Panc1 (cell line): ENCODE measurements at regions not wholly inside any gene's neighbourhood (a gene's known extent, or its start where the extent isn't known, plus 50 kb on each side); places are given as distances from the start of the nearest gene placed in this dataset.

ENCODE experiments used
- ATAC-seq: fragments of 200-7000 bp; cut with Tn5 transposase; 2 replicates; pipeline ENCODE4 v1.9.1; 2020; ENCODE audit warnings: mild to moderate bottlenecking, moderate library complexity
- BruUV-seq: library from RNA; stranded (reverse); fragments of 400-500 nt; replicated peaks from 2 replicates; lab custom pipeline; 2021; lab: Mats Ljungman, UMichigan
- CTCF ChIA-PET: fragments of 300-600 bp; sonication (Branson Sonifier 250); formaldehyde crosslinking; loops from one replicate; lab custom pipeline; 2022; ENCODE audit warnings: antibody characterized with exemption; lab: Charles Lee
- POLR2A ChIA-PET: fragments of 300-600 bp; sonication (Branson Sonifier 250); formaldehyde crosslinking; loops from one replicate; lab custom pipeline; 2022; ENCODE audit warnings: antibody characterized with exemption; lab: Charles Lee
- DNase-seq: peaks from one replicate; pipeline ENCODE4 v3.0.0-alpha.2; 2010; ENCODE audit warnings: low read depth, low spot score
- H3K27ac ChIP-seq: 2 replicates; pipeline ENCODE4 v1.5.1; 2011; ENCODE audit warnings: mild to moderate bottlenecking, low read length, inconsistent platforms
- H3K27me3 ChIP-seq: fragments of 200-500 bp; sonication (Bioruptor generic); 2 replicates; pipeline ENCODE4 v1.6.0; 2014; ENCODE audit warnings: low read length, inconsistent platforms; ENCODE audit not compliant: control insufficient read depth, insufficient read depth
- H3K36me3 ChIP-seq: fragments of 200-500 bp; sonication (Bioruptor generic); 2 replicates; pipeline ENCODE4 v1.5.1; 2014; ENCODE audit warnings: inconsistent platforms, mild to moderate bottlenecking, low read length, moderate library complexity; ENCODE audit not compliant: control insufficient read depth, insufficient read depth
- H3K4me1 ChIP-seq: 2 replicates; pipeline ENCODE4 v1.5.1; 2011; ENCODE audit warnings: inconsistent platforms, mild to moderate bottlenecking, low read length, moderate library complexity; ENCODE audit not compliant: control insufficient read depth, insufficient read depth
- H3K4me3 ChIP-seq, 2 experiments: 2 replicates each; pipeline ENCODE4 v1.5.1; 2011 to 2012; ENCODE audit warnings: low read depth in 2 of 2, low read length in 2 of 2, mild to moderate bottlenecking in 2 of 2, inconsistent platforms in 1 of 2, moderate library complexity in 1 of 2
- H3K9me3 ChIP-seq: fragments of 200-500 bp; sonication (Bioruptor generic); 2 replicates; pipeline ENCODE4 v1.5.1; 2014; ENCODE audit warnings: low read depth, mild to moderate bottlenecking, inconsistent platforms, low read length, moderate library complexity; ENCODE audit not compliant: control insufficient read depth, insufficient read depth
- CTCF ChIP-seq: fragments of 450-650 bp; IDR thresholded peaks from 2 replicates; pipeline ENCODE4 v1.5.1; 2017; ENCODE audit warnings: mild to moderate bottlenecking
- POLR2AphosphoS5 ChIP-seq: IDR thresholded peaks from 2 replicates; pipeline ENCODE4 v1.6.1; 2012; ENCODE audit warnings: mild to moderate bottlenecking, low read depth, low read length, moderate library complexity
- REST ChIP-seq, 2 experiments: IDR thresholded peaks; 2 replicates each; pipeline ENCODE4 v1.6.1; 2011 to 2012; ENCODE audit warnings: low read depth in 2 of 2, control low read depth in 1 of 2, low read length in 1 of 2, mild to moderate bottlenecking in 1 of 2, moderate library complexity in 1 of 2; ENCODE audit not compliant: insufficient read depth in 1 of 2
- SIN3A ChIP-seq: IDR thresholded peaks from 2 replicates; pipeline ENCODE4 v1.6.1; 2012; ENCODE audit warnings: low read depth, mild to moderate bottlenecking, low read length, moderate library complexity, borderline replicate concordance; ENCODE audit not compliant: insufficient read depth
- TCF7L2 ChIP-seq: IDR thresholded peaks from 2 replicates; pipeline ENCODE4 v1.6.1; 2011; ENCODE audit warnings: mild to moderate bottlenecking, low read depth, low read length, inconsistent platforms
- in situ Hi-C: cut with HindIII; loops from 2 replicates; pipeline ENCODE4 v1.10.0; 2016; ENCODE audit warnings: low sequenced_read_pairs, low pct_unique_long_range_greater_than_20kb
- intact Hi-C: fragments of 100-400 bp; cut with micrococcal nuclease; formaldehyde crosslinking; loops from one replicate; pipeline ENCODE4 v1.10.0; 2022; ENCODE audit not compliant: unreplicated experiment

GRCh38 chr3:67082533-67083024 is 84.5 kb downstream of the KBTBD8 start:
- CTCF ChIA-PET: no interaction called here
- POLR2A ChIA-PET: no interaction called here
- H3K27me3 ChIP-seq: no peaks in the 10 kb centered on the region
- no peaks in the 10 kb centered on the region for H3K9me3 ChIP-seq
- TF ChIP-seq CTCF: no peak
- no peak for TF ChIP-seq TCF7L2
- TF ChIP-seq POLR2AphosphoS5: no peak
- no peak for TF ChIP-seq SIN3A
- TF ChIP-seq REST (IDR thresholded peaks at IDR 0.05; ENCODE audit: insufficient read depth in 1 of 2, low read depth in 2 of 2, low read length in 1 of 2): no peak
- no TSS peak for BruUV-seq
- in situ Hi-C loops (no loop called here), intact Hi-C loops (no loop called here)
- no peak for ATAC-seq
- DNase-seq: no peak
- H3K27ac ChIP-seq: no peak overlapping the region
- H3K4me3 ChIP-seq: no peak overlapping the region
- no peaks in the 10 kb centered on the region for H3K4me1 ChIP-seq
- H3K36me3 ChIP-seq: no peaks in the 10 kb centered on the region; the same call in 1 of the 2 replicates

- no peaks in the 10 kb centered on the region; the same call in 1 of the 2 replicates for H3K36me3 ChIP-seq
- in situ Hi-C loops (no loop called here), intact Hi-C loops (no loop called here)
- H3K4me1 ChIP-seq: no peaks in the 10 kb centered on the region
- TF ChIP-seq REST (IDR thresholded peaks at IDR 0.05; ENCODE audit: insufficient read depth in 1 of 2, low read depth in 2 of 2, low read length in 1 of 2): no peak
- no peak for TF ChIP-seq TCF7L2
- TF ChIP-seq SIN3A: no peak
- no peak for TF ChIP-seq POLR2AphosphoS5
- no peak for TF ChIP-seq CTCF
- ATAC-seq (no peak), DNase-seq (no peak)
- CTCF ChIA-PET: no interaction called here
- no peaks in the 10 kb centered on the region for H3K9me3 ChIP-seq
- POLR2A ChIA-PET: no interaction called here
- H3K27me3 ChIP-seq: no peaks in the 10 kb centered on the region
- BruUV-seq: no TSS peak
- H3K27ac ChIP-seq: no peak overlapping the region
- H3K4me3 ChIP-seq: no peak overlapping the region
Measured at GRCh38 chr3:67083277-67083676, 85.2 kb downstream of the KBTBD8 start.
